Amniotic stem cell (primary cell): ENCODE measurements at regions not wholly inside any gene's neighbourhood (a gene's known extent, or its start where the extent isn't known, plus 50 kb on each side); places are given as distances from the start of the nearest gene placed in this dataset.

Experiments
- DNase-seq: peaks from one replicate; lab custom pipeline; 2025; lab: John Stamatoyannopoulos, UW

GRCh38 chr3:193850084-193850619 is 257.1 kb downstream of the OPA1 start:
- no peak for DNase-seq

GRCh38 chr3:193851428-193851847 is 258.4 kb downstream of the OPA1 start:
- DNase-seq: no peak

GRCh38 chr3:193851941-193852674 is 259.1 kb downstream of the OPA1 start:
- DNase-seq: no peak

GRCh38 chr3:193852901-193853300 is 259.9 kb downstream of the OPA1 start:
- no peak for DNase-seq

- no peak for DNase-seq
Observed at GRCh38 chr3:193853511-193854219, 260.7 kb downstream of the OPA1 start.

GRCh38 chr3:193857996-193858395 is 265.0 kb downstream of the OPA1 start:
- DNase-seq: no peak

GRCh38 chr3:193859195-193859594 is 266.2 kb downstream of the OPA1 start:
- no peak for DNase-seq

- no peak for DNase-seq
Observed at GRCh38 chr3:193861012-193861411, 268.0 kb downstream of the OPA1 start.

- no peak for DNase-seq
Observed at GRCh38 chr3:193862843-193863242, 269.8 kb downstream of the OPA1 start.

GRCh38 chr3:193863657-193864357 is 270.8 kb downstream of the OPA1 start:
- DNase-seq: no peak

GRCh38 chr3:193865339-193865738 is 270.6 kb upstream of the HES1 start:
- no peak for DNase-seq

- DNase-seq: no peak
Observed at GRCh38 chr3:193865896-193866480, 270.0 kb upstream of the HES1 start.

GRCh38 chr3:193868590-193868989 is 267.4 kb upstream of the HES1 start:
- DNase-seq: no peak

- no peak for DNase-seq
Observed at GRCh38 chr3:193869221-193870201, 266.4 kb upstream of the HES1 start.

GRCh38 chr3:193870376-193871219 is 265.4 kb upstream of the HES1 start:
- no peak for DNase-seq

- no peak for DNase-seq
Observed at GRCh38 chr3:193871220-193871485, 264.8 kb upstream of the HES1 start.

GRCh38 chr3:193872265-193872753 is 263.6 kb upstream of the HES1 start:
- DNase-seq: no peak

- no peak for DNase-seq
Observed at GRCh38 chr3:193873426-193874201, 262.3 kb upstream of the HES1 start.

GRCh38 chr3:193874512-193874911 is 261.4 kb upstream of the HES1 start:
- DNase-seq: no peak
